Myocyte (in vitro differentiated cells): ENCODE measurements at regions not wholly inside any gene's neighbourhood (a gene's known extent, or its start where the extent isn't known, plus 50 kb on each side); places are given as distances from the start of the nearest gene placed in this dataset.
"Not testable (repeated sequence)": the region's sequence is repeated elsewhere in the genome, so short reads cannot be mapped to it uniquely, and the experiment has no call there.

Source experiments
- DNase-seq: peaks from one replicate; pipeline ENCODE4 v3.0.0-alpha.2; 2012; ENCODE audit warnings: low read depth

- not testable (repeated sequence) for DNase-seq
Observed at GRCh38 chr16:22572331-22573224, 61.9 kb downstream of the NPIPB5 start.

GRCh38 chr16:22573225-22573530 is 62.5 kb downstream of the NPIPB5 start:
- not testable (repeated sequence) for DNase-seq

- not testable (repeated sequence) for DNase-seq
Observed at GRCh38 chr16:22576506-22576905, 65.8 kb downstream of the NPIPB5 start.

GRCh38 chr16:22583195-22583594 is 72.5 kb downstream of the NPIPB5 start:
- DNase-seq = not testable (repeated sequence)

- not testable (repeated sequence) for DNase-seq
Observed at GRCh38 chr16:22584459-22584858, 73.8 kb downstream of the NPIPB5 start.

- DNase-seq = not testable (repeated sequence)
Observed at GRCh38 chr16:22584941-22585340, 74.2 kb downstream of the NPIPB5 start.

GRCh38 chr16:22585431-22585830 is 74.7 kb downstream of the NPIPB5 start:
- peak; percentile 32 for DNase-seq

- not testable (repeated sequence) for DNase-seq
Observed at GRCh38 chr16:22586732-22587131, 76.0 kb downstream of the NPIPB5 start.

GRCh38 chr16:22589757-22590156 is 79.1 kb downstream of the NPIPB5 start:
- DNase-seq = not testable (repeated sequence)

- not testable (repeated sequence) for DNase-seq
Observed at GRCh38 chr16:22596445-22597045, 85.9 kb downstream of the NPIPB5 start.

- DNase-seq = not testable (repeated sequence)
Observed at GRCh38 chr16:22603744-22604143, 93.1 kb downstream of the NPIPB5 start.

- DNase-seq = not testable (repeated sequence)
Observed at GRCh38 chr16:22606619-22607018, 95.9 kb downstream of the NPIPB5 start.

- not testable (repeated sequence) for DNase-seq
Observed at GRCh38 chr16:22609798-22610197, 99.1 kb downstream of the NPIPB5 start.

GRCh38 chr16:22611128-22611527 is 100.4 kb downstream of the NPIPB5 start:
- not testable (repeated sequence) for DNase-seq

- DNase-seq = peak; percentile 52
Observed at GRCh38 chr16:22614271-22614947, 103.7 kb downstream of the NPIPB5 start.

GRCh38 chr16:22618842-22619241 is 108.2 kb downstream of the NPIPB5 start:
- no peak for DNase-seq

- DNase-seq = no peak
Observed at GRCh38 chr16:22621586-22622155, 111.0 kb downstream of the NPIPB5 start.

- no peak for DNase-seq
Observed at GRCh38 chr16:22622703-22623102, 112.0 kb downstream of the NPIPB5 start.

GRCh38 chr16:22623351-22623781 is 112.7 kb downstream of the NPIPB5 start:
- DNase-seq = peak; percentile 94

GRCh38 chr16:22624038-22624799 is 113.5 kb downstream of the NPIPB5 start:
- peak; percentile 54 for DNase-seq
